Duodenal mucosa (tissue), 2 donors: ENCODE measurements at regions not wholly inside any gene's neighbourhood (a gene's known extent, or its start where the extent isn't known, plus 50 kb on each side); places are given as distances from the start of the nearest gene placed in this dataset.

ENCODE experiments used
- H3K27ac ChIP-seq: one replicate; pipeline ENCODE4 v1.7.0; 2013; ENCODE audit warnings: low read depth, low read length
- H3K27me3 ChIP-seq, 2 donors: one replicate each; pipeline ENCODE4 v1.7.0; 2013; ENCODE audit warnings: low read length in 2 of 2, control low read depth in 1 of 2; ENCODE audit not compliant: insufficient read depth in 2 of 2, control insufficient read depth in 1 of 2
- H3K36me3 ChIP-seq, 2 donors: one replicate each; pipeline ENCODE4 v1.7.0; 2013; ENCODE audit warnings: low read length in 2 of 2, control low read depth in 1 of 2; ENCODE audit not compliant: insufficient read depth in 2 of 2, control insufficient read depth in 1 of 2
- H3K4me1 ChIP-seq, 2 donors: one replicate each; pipeline ENCODE4 v1.7.0; 2013; ENCODE audit warnings: low read length in 2 of 2, control low read depth in 1 of 2; ENCODE audit not compliant: insufficient read depth in 2 of 2, control insufficient read depth in 1 of 2
- H3K4me3 ChIP-seq, 2 donors: one replicate each; pipeline ENCODE4 v1.7.0; 2013; ENCODE audit warnings: low read length in 2 of 2, low read depth in 1 of 2
- H3K9ac ChIP-seq, 2 donors: one replicate each; pipeline ENCODE4 v1.7.0; 2013; ENCODE audit warnings: low read length in 2 of 2, low read depth in 1 of 2
- H3K9me3 ChIP-seq, 2 donors: one replicate each; pipeline ENCODE4 v1.7.0; 2013; ENCODE audit warnings: low read length in 2 of 2, control low read depth in 1 of 2; ENCODE audit not compliant: control insufficient read depth in 1 of 2

DNA sequence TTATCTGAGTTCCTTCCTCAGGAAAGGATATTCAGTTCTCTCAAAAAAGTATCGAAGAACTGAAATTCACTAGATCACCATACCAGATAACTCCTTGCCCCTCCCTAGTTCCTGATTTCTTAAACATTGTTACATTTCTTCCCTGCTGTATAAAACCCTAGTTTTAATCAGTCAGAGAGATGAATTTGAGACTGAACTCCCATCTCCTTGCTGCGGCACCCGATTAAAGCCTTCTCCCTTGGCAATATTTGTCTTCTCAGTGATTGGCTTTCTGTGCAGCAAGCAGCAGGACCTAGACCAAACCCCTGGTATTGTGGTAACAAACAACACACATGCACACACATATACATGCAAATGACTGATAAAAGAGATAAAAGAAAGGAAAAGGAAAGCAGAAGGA, 1364.6 kb upstream of the GJE1 start:
- Histone ChIP-seq H3K4me1 (no peaks in the 10 kb centered on the region), H3K27ac (no peak overlapping the region), H3K9me3 (peaks cover 9 to 16% of the 10 kb centered on the region in 2 donors), H3K4me3 (no peak overlapping the region), H3K36me3 (no peaks in the 10 kb centered on the region), H3K9ac (no peak overlapping the region), H3K27me3 (no peaks in the 10 kb centered on the region)

DNA sequence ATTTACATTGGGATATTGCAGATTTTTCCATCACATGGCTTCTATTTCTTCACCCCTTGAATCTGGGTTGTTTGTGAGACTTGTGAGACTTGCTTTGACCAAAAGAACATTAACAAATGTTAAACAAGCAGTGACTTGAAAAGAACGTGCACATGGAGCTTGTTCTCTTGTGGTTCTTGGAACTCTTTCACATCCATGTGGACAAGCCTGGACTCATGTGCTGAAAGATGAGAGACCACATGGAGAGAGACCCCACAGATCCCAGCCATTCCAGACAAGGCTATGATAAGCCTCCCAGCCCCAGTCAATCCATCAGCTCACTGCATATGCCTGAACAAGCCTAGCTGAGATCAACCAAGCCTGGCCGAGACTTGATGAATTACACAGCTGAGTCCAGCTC, 1365.7 kb upstream of the GJE1 start:
- Histone ChIP-seq H3K4me3 (no peak overlapping the region), H3K36me3 (no peaks in the 10 kb centered on the region), H3K4me1 (no peaks in the 10 kb centered on the region)

DNA sequence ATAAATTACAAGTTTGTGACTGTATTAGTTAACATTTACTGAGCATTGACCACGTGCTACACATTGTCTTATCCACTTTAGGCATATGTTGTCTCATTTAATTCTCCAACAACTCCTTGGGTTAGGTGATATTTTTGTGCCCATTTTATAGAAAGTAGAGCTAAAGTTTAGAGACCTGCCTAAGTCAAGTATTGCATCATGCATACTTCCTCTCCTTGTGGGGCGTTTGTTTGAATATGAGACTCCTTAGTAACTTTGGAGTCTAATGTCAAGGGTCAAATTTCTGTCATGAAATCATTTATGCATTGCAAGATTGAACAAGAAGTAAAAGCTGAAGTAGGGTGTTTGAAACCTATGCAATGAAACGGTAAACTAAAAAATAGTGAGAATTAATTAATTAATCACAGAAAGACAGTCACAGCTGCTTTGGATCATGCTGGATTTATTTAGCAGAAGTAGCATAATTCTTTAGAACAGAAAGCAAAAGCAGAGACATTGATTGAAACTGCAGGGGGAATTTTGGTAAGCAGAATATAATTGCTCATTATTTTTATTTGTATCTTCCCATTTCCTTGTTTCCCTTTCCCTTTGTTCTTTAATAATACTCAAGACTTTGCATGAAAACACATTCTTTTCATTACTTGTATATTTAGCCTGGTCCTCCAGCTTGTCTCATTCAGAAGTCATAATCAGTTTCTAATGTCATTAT, 1374.4 kb upstream of the GJE1 start:
- Histone ChIP-seq H3K36me3 (no peaks in the 10 kb centered on the region), H3K4me3 (no peak overlapping the region), H3K9me3 (peaks cover 0 to 5% of the 10 kb centered on the region in 2 donors), H3K27ac (no peak overlapping the region), H3K9ac (no peak overlapping the region), H3K4me1 (peaks cover 0 to 3% of the 10 kb centered on the region in 2 donors), H3K27me3 (no peaks in the 10 kb centered on the region)

More for the DNA sequence above, 1365.7 kb upstream of the GJE1 start:
- Histone ChIP-seq H3K9me3 (peaks cover 9 to 14% of the 10 kb centered on the region in 2 donors), H3K27me3 (no peaks in the 10 kb centered on the region), H3K27ac (no peak overlapping the region), H3K9ac (no peak overlapping the region)

DNA sequence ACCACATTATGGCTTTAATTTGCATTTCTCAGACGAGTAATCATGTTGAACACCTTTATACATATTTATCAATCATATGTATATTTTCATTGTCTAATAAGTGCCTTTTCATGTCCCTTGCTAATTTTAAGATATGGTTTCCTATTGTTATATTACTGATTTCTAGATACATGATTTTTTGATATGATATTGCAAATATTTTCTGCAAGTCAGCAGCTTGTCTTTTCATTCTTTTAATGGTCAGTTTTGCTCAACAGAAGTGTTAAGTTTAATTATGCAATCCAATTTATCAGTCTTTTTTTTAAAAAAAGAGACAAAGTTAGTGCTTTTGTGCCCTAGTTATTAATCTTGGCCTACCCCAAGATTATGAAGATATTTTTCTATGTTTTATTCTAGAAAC, 1377.8 kb upstream of the CITED2 start:
- Histone ChIP-seq H3K36me3 (no peaks in the 10 kb centered on the region), H3K9me3 (peaks cover 0 to 10% of the 10 kb centered on the region in 2 donors), H3K9ac (no peak overlapping the region), H3K27ac (no peak overlapping the region), H3K4me1 (no peaks in the 10 kb centered on the region), H3K4me3 (no peak overlapping the region), H3K27me3 (no peaks in the 10 kb centered on the region)

DNA sequence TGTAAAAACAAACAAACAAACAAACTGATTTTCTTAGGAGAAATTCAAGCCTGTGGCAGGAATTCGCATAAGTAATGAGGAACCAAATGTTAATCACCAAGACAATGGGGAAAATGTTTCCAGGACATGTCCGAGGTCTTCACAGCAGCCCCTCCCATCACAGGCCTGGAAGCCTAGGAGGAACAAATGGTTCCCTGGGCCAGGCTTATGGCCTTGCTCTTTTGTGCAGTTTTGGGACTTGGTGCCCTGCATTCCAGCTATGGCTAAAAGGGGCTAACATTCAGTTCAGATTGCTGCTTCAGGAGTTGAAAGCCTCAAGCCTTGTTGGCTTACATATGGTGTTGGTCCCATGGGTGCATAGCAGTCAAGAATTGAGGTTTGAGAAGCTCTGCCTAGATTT, 1372.7 kb upstream of the CITED2 start:
- no peaks in the 10 kb centered on the region for H3K27me3 ChIP-seq
- H3K27ac ChIP-seq, result no peak overlapping the region
- no peak overlapping the region for H3K9ac ChIP-seq
- peaks cover 0 to 13% of the 10 kb centered on the region in 2 donors for H3K9me3 ChIP-seq
- H3K4me3 ChIP-seq, result no peak overlapping the region
- H3K36me3 ChIP-seq, result no peaks in the 10 kb centered on the region
- no peaks in the 10 kb centered on the region for H3K4me1 ChIP-seq

DNA sequence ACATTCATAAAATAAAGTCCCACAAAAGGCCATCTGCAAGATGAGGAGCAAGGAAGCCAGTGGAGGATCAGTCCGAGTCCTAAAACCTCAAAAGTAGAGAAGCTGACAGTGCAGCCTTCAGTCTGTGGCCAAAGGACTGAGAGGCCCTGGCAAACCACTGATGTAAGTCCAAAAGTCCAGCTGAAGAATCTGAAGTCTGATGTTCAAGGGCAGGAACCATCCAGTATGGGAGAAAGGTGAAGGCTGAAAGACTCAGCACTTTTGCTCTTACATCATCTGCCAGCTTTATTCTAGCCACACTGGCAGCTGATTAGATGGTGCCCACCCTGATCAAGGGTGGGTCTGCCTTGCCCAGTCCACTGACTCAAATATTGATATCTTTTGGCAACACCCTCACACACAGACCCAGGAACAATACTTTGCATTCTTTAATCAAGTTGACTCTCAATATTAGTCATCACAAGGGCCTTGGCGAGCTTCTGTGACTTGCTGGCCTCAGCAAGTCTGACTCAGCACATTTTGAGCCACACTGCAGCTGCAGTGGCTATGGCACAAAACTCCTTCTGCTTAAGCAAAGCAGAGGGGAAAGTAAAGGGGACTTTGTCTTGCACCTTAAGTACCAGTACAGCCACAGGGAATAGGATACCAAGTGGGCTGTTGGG, 1370.3 kb upstream of the CITED2 start:
- no peaks in the 10 kb centered on the region for H3K4me1 ChIP-seq
- H3K4me3 ChIP-seq, result no peak overlapping the region
- peaks cover 0 to 13% of the 10 kb centered on the region in 2 donors for H3K9me3 ChIP-seq
- no peaks in the 10 kb centered on the region for H3K27me3 ChIP-seq
- no peak overlapping the region for H3K9ac ChIP-seq
- H3K36me3 ChIP-seq, result no peaks in the 10 kb centered on the region
- no peak overlapping the region for H3K27ac ChIP-seq

DNA sequence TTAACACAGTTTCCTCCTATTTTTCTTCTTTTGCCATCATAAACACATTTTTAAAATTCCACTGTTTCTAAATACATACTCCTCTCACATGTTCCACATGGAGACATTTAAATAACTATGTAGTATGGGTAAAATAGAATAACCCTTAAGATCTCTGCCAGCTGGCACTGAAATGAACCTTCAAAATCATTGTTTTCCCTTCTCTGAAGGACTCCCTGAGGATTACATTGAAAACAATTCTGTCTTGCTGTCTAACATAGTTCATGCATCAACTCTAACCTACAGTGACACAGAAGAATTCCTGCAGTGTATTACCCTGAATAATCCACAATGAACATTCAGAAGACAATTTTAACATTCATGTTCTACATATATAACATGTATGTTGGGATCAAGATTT, 1361.8 kb upstream of the CITED2 start:
- no peaks in the 10 kb centered on the region for H3K36me3 ChIP-seq
- no peaks in the 10 kb centered on the region for H3K4me1 ChIP-seq
- H3K27me3 ChIP-seq, result no peaks in the 10 kb centered on the region
- no peaks in the 10 kb centered on the region for H3K9me3 ChIP-seq
- H3K9ac ChIP-seq, result no peak overlapping the region
- no peak overlapping the region for H3K27ac ChIP-seq
- no peak overlapping the region for H3K4me3 ChIP-seq

DNA sequence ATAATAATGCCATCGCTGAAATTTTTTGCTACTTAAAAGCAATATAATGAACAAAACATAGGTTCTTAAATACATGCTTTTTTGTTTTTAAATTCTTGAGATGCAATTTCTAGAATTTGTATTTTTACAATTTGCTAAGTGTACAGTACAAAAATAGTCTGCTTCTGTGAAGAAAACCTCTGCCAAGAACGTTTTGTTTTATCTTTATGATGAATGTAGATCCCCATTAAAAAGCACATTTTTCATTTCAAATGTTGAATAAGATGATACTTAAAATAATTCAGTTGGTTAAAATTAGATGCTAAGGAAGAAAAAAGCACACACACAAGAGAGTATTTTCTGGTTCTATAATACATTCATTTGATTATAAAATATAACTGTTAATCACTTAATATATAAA, 1358.5 kb upstream of the CITED2 start:
- H3K9ac ChIP-seq, result no peak overlapping the region
- H3K4me3 ChIP-seq, result no peak overlapping the region
- H3K36me3 ChIP-seq, result no peaks in the 10 kb centered on the region
- H3K4me1 ChIP-seq, result no peaks in the 10 kb centered on the region
- H3K9me3 ChIP-seq, result no peaks in the 10 kb centered on the region
- no peak overlapping the region for H3K27ac ChIP-seq
- H3K27me3 ChIP-seq, result no peaks in the 10 kb centered on the region

DNA sequence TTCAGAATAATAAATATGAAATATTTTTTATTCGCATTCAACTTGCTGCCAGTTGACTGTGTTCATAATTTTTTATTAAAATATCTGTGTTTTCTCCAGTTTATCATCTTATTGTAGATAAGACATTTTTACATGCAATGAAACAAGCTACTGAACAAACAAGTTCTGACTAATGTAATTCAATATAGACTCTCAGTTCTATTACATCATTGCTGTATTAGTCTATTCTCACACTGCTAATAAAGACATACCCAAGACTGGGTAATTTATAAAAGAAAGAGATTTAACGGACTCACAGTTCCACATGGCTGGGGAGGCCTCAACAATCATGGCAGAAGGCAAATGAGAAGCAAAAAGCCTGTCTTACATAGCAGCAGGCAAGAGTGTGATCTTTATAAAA, 1357.7 kb upstream of the CITED2 start:
- Histone ChIP-seq H3K4me3 (no peak overlapping the region), H3K27me3 (no peaks in the 10 kb centered on the region), H3K4me1 (no peaks in the 10 kb centered on the region), H3K36me3 (no peaks in the 10 kb centered on the region), H3K9me3 (no peaks in the 10 kb centered on the region), H3K9ac (no peak overlapping the region), H3K27ac (no peak overlapping the region)

DNA sequence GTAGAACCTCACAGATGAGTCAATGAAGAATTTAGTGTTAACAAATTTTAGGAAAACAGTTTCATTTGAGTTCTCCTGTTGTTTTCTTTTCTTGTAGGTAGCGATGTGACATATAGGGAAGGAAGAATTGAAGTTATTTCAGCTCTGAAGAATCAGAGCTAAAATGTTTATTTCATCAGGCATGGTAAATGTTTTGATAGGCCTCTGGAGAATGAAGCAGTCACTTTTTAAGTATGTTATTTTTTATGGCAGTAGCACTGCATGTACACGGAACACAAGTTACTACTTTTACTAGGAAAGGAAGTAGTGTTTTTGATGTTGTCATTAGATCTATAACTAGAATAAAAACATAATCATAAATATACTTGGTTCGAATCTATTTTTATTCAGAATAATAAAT, 1357.3 kb upstream of the CITED2 start:
- Histone ChIP-seq H3K4me3 (no peak overlapping the region), H3K36me3 (no peaks in the 10 kb centered on the region), H3K9me3 (no peaks in the 10 kb centered on the region), H3K27ac (no peak overlapping the region), H3K27me3 (no peaks in the 10 kb centered on the region), H3K9ac (no peak overlapping the region), H3K4me1 (no peaks in the 10 kb centered on the region)
